MCF 10A (cell line): ENCODE measurements at regions not wholly inside any gene's neighbourhood (a gene's known extent, or its start where the extent isn't known, plus 50 kb on each side); places are given as distances from the start of the nearest gene placed in this dataset.

Source experiments
- BruUV-seq: library from RNA; stranded (reverse); fragments of 400-500 nt; replicated peaks from 2 replicates; lab custom pipeline; 2021; lab: Mats Ljungman, UMichigan
- CTCF ChIA-PET: fragments of 300-600 bp; sonication (Branson Sonifier 250); formaldehyde crosslinking; extraction: SDS; loops from one replicate; lab custom pipeline; 2021; ENCODE audit warnings: antibody characterized with exemption, inconsistent platforms; lab: Yijun Ruan, JAX
- POLR2A ChIA-PET: fragments of 300-600, 350-650 bp; sonication (Branson Sonifier 250); formaldehyde crosslinking; extraction: SDS; loops from one replicate; lab custom pipeline; 2020; ENCODE audit warnings: antibody characterized with exemption, inconsistent platforms; lab: Yijun Ruan, JAX
- DNase-seq: peaks from one replicate; pipeline ENCODE4 v3.0.0-alpha.2; 2018; ENCODE audit not compliant: unreplicated experiment
- H3K27ac Mint-ChIP-seq: one replicate; pipeline ENCODE4 v1.8.0; 2022; ENCODE audit warnings: mild to moderate bottlenecking, low read depth, mixed read lengths; ENCODE audit not compliant: unreplicated experiment
- H3K27me3 Mint-ChIP-seq: one replicate; pipeline ENCODE4 v1.8.0; 2022; ENCODE audit warnings: mixed read lengths; ENCODE audit not compliant: insufficient read depth, unreplicated experiment
- H3K36me3 Mint-ChIP-seq: one replicate; pipeline ENCODE4 v1.8.0; 2022; ENCODE audit warnings: mild to moderate bottlenecking, moderate library complexity, mixed read lengths; ENCODE audit not compliant: insufficient read depth, unreplicated experiment
- H3K4me1 Mint-ChIP-seq: one replicate; pipeline ENCODE4 v1.8.0; 2022; ENCODE audit warnings: mixed read lengths; ENCODE audit not compliant: insufficient read depth, unreplicated experiment
- H3K4me3 Mint-ChIP-seq: one replicate; pipeline ENCODE4 v1.8.0; 2022; ENCODE audit warnings: mild to moderate bottlenecking, moderate library complexity, mixed read lengths; ENCODE audit not compliant: unreplicated experiment
- H3K9me3 Mint-ChIP-seq: one replicate; pipeline ENCODE4 v1.8.0; 2022; ENCODE audit warnings: mixed read lengths; ENCODE audit not compliant: unreplicated experiment
- intact Hi-C: fragments of 100-400 bp; cut with micrococcal nuclease; formaldehyde crosslinking; loops from 2 replicates; pipeline ENCODE4 v1.14.1; 2022
- TF ChIP-seq, protein P1 (sequence below): fragments of 200-600 bp; IDR thresholded peaks from one replicate; pipeline ENCODE4 v1.8.0; 2022; ENCODE audit warnings: antibody characterized with exemption, mild to moderate bottlenecking; ENCODE audit not compliant: unreplicated experiment

DNA sequence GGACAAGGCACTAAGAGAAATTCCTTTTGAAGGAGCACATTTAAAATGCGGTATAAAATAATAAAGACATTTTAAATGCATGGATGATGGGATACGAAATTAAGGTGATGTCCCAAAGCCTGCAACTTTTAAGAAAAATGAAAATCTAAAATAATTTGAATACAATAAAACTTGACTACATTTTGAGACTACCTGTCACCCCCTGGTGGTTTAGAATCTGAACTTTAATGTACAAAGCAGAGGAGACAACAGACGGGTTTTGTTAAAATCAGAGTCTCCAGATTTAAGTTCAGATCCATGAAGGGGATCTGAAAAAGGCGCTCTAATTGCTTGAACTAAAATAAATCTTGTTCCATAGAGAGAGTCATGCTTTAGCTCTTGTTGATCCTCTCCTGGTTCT is 1129.3 kb upstream of the PCDH20 start:
- BruUV-seq = no TSS peak
- CTCF ChIA-PET = interaction anchor here (1.1 kb wide), 1 partner anchor 11 kb away, joined by 3 read pairs; no protein-coding TSS in a partner anchor
- Mint-ChIP-seq H3K9me3 (no peaks in the 10 kb centered on the region), H3K27ac (no peak overlapping the region), H3K36me3 (no peaks in the 10 kb centered on the region), H3K4me3 (no peak overlapping the region), H3K4me1 (no peaks in the 10 kb centered on the region), H3K27me3 (no peaks in the 10 kb centered on the region)
- DNase-seq = no peak
- POLR2A ChIA-PET = no interaction called here
- intact Hi-C loops = no loop called here
- TF ChIP-seq, protein P1, sequence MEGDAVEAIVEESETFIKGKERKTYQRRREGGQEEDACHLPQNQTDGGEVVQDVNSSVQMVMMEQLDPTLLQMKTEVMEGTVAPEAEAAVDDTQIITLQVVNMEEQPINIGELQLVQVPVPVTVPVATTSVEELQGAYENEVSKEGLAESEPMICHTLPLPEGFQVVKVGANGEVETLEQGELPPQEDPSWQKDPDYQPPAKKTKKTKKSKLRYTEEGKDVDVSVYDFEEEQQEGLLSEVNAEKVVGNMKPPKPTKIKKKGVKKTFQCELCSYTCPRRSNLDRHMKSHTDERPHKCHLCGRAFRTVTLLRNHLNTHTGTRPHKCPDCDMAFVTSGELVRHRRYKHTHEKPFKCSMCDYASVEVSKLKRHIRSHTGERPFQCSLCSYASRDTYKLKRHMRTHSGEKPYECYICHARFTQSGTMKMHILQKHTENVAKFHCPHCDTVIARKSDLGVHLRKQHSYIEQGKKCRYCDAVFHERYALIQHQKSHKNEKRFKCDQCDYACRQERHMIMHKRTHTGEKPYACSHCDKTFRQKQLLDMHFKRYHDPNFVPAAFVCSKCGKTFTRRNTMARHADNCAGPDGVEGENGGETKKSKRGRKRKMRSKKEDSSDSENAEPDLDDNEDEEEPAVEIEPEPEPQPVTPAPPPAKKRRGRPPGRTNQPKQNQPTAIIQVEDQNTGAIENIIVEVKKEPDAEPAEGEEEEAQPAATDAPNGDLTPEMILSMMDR = no peak

DNA sequence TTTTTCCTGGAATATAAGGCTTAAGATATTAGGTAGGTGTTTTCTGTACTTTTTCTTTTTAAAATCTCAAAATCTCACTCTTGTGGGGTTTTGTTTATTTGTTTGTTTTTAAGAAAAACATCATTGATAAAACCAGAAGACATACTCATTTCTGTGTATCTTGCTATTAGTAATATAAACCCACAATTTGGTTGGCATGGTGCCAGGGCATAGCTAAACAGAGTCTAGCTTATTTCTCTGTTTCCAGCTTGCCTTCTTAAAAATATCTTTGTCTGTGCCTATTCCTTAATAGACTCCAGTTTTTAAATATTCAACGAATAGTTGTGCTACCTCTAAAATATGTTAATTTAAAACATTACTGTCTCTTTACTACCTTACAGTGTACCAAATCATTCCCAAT is 1121.9 kb upstream of the PCDH20 start:
- TF ChIP-seq, protein P1 = no peak
- CTCF ChIA-PET = no interaction called here
- no peak for DNase-seq
- intact Hi-C loops = no loop called here
- Mint-ChIP-seq H3K9me3 (no peaks in the 10 kb centered on the region), H3K4me3 (no peak overlapping the region), H3K4me1 (no peaks in the 10 kb centered on the region), H3K27ac (no peak overlapping the region), H3K27me3 (peaks cover 30% of the 10 kb centered on the region), H3K36me3 (no peaks in the 10 kb centered on the region)
- no TSS peak for BruUV-seq
- POLR2A ChIA-PET = no interaction called here

DNA sequence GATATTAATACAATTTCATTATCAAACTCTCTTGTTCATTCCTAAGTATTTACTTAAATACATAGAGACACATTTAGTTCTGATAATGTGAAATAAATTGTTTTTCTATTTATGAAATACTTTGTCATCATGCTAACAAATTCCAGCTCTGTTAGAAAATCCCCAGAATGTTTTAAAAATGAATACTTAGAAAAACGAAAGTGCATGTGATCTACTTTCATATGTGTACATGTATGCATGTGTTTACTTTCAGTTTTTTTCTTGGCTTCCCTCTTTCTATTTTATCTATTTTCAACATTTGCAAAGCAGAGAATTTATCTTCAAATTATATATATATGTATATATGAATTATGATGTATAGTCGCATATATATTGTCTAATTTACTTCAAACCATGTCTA is 1110.0 kb upstream of the PCDH20 start:
- Mint-ChIP-seq H3K4me3 (no peak overlapping the region), H3K36me3 (no peaks in the 10 kb centered on the region), H3K27me3 (peaks cover 14% of the 10 kb centered on the region), H3K9me3 (no peaks in the 10 kb centered on the region), H3K27ac (no peak overlapping the region), H3K4me1 (no peaks in the 10 kb centered on the region)
- intact Hi-C loops = no loop called here
- ChIA-PET POLR2A (interaction anchor here (0.6 kb wide), 1 partner anchor 496 kb away, joined by 3 read pairs; no protein-coding TSS in a partner anchor), CTCF (no interaction called here)
- DNase-seq = no peak
- TF ChIP-seq, protein P1 = no peak
- no TSS peak for BruUV-seq

DNA sequence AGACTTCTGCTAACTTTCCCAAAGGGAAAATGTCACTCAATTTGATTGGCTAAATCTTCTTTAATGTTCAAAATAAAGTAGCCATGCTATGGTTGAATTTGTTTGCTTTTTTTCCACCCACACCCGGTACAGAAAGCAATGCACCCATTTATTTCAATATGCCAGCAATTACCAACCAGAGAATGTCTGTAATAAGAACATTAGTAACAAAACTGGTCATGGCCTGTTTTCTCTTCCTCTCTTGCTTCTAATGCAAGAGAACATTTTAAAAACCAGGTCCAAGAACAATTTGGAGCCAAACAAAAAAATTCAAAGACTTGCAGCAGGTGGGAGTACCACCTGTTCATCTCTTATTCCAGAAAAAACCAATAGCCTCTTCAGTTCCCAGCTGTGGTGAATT is 1108.8 kb upstream of the PCDH20 start:
- H3K4me1 Mint-ChIP-seq = no peaks in the 10 kb centered on the region
- H3K36me3 Mint-ChIP-seq = no peaks in the 10 kb centered on the region
- H3K27ac Mint-ChIP-seq = no peak overlapping the region
- peaks cover 25% of the 10 kb centered on the region for H3K27me3 Mint-ChIP-seq
- no peak overlapping the region for H3K4me3 Mint-ChIP-seq
- TF ChIP-seq, protein P1 = no peak
- intact Hi-C loops = no loop called here
- H3K9me3 Mint-ChIP-seq = no peaks in the 10 kb centered on the region
- BruUV-seq = no TSS peak
- ChIA-PET CTCF (no interaction called here), POLR2A (no interaction called here)
- DNase-seq = no peak
